Upper lobe of right lung (tissue), 1 donor: ENCODE measurements at regions not wholly inside any gene's neighbourhood (a gene's known extent, or its start where the extent isn't known, plus 50 kb on each side); places are given as distances from the start of the nearest gene placed in this dataset.

Experiments
- ATAC-seq: fragments of 200-7000 bp; cut with Tn5 transposase; one replicate; pipeline ENCODE4 v1.9.1; 2020; ENCODE audit warnings: mild to moderate bottlenecking, moderate library complexity
- DNase-seq: peaks from one replicate; pipeline ENCODE4 v3.0.0-alpha.2; 2020
- H3K27ac ChIP-seq: fragments of 200-600 bp; one replicate; pipeline ENCODE4 v1.8.0; 2022
- H3K27me3 ChIP-seq: fragments of 200-600 bp; one replicate; pipeline ENCODE4 v1.8.0; 2022; ENCODE audit warnings: mild to moderate bottlenecking
- H3K36me3 ChIP-seq: fragments of 200-600 bp; one replicate; pipeline ENCODE4 v1.8.0; 2022
- H3K4me1 ChIP-seq: fragments of 200-600 bp; one replicate; pipeline ENCODE4 v1.8.0; 2022
- H3K4me3 ChIP-seq: fragments of 200-600 bp; one replicate; pipeline ENCODE4 v1.8.0; 2022; ENCODE audit warnings: mild to moderate bottlenecking
- H3K9me3 ChIP-seq: fragments of 200-600 bp; one replicate; pipeline ENCODE4 v1.8.0; 2022
- CTCF ChIP-seq: fragments of 200-600 bp; IDR thresholded peaks from one replicate; pipeline ENCODE4 v1.8.0; 2022; ENCODE audit warnings: antibody characterized with exemption
- intact Hi-C: fragments of 100-400 bp; cut with DNase I; formaldehyde crosslinking; loops from one replicate; pipeline ENCODE4 v1.11.0; 2022
- donor health status: DM: no; HTN: yes; CAD: no; lungs with severe emphysema.

- no peak overlapping the region for H3K27ac ChIP-seq
- H3K9me3 ChIP-seq, result no peaks in the 10 kb centered on the region
- no peaks in the 10 kb centered on the region for H3K36me3 ChIP-seq
- no peak overlapping the region for H3K4me3 ChIP-seq
- no peaks in the 10 kb centered on the region for H3K27me3 ChIP-seq
- no peak for DNase-seq
- no peak for ATAC-seq
- TF ChIP-seq CTCF, result no peak
- intact Hi-C loops, result no loop called here
- no peaks in the 10 kb centered on the region for H3K4me1 ChIP-seq
Observed at GRCh38 chr11:21838427-21838826, 354.5 kb upstream of the ANO5 start.

- H3K4me3 ChIP-seq, result no peak overlapping the region
- no peaks in the 10 kb centered on the region for H3K36me3 ChIP-seq
- H3K9me3 ChIP-seq, result no peaks in the 10 kb centered on the region
- intact Hi-C loops, result no loop called here
- no peak overlapping the region for H3K27ac ChIP-seq
- TF ChIP-seq CTCF, result no peak
- no peaks in the 10 kb centered on the region for H3K4me1 ChIP-seq
- H3K27me3 ChIP-seq, result no peaks in the 10 kb centered on the region
- no peak for DNase-seq
- no peak for ATAC-seq
Observed at GRCh38 chr11:21839796-21840195, 353.1 kb upstream of the ANO5 start.

GRCh38 chr11:21861314-21861713 lies 331.6 kb upstream of the ANO5 start:
- H3K9me3 ChIP-seq, result no peaks in the 10 kb centered on the region
- TF ChIP-seq CTCF, result no peak
- H3K4me1 ChIP-seq, result no peaks in the 10 kb centered on the region
- H3K27ac ChIP-seq, result no peak overlapping the region
- ATAC-seq (no peak), DNase-seq (no peak)
- H3K27me3 ChIP-seq, result no peaks in the 10 kb centered on the region
- H3K36me3 ChIP-seq, result no peaks in the 10 kb centered on the region
- H3K4me3 ChIP-seq, result no peak overlapping the region
- intact Hi-C loops, result no loop called here

- no peak overlapping the region for H3K4me3 ChIP-seq
- intact Hi-C loops, result no loop called here
- ATAC-seq, result no peak
- no peaks in the 10 kb centered on the region for H3K36me3 ChIP-seq
- TF ChIP-seq CTCF, result no peak
- no peak for DNase-seq
- H3K4me1 ChIP-seq, result no peaks in the 10 kb centered on the region
- H3K27me3 ChIP-seq, result no peaks in the 10 kb centered on the region
- H3K9me3 ChIP-seq, result no peaks in the 10 kb centered on the region
- no peak overlapping the region for H3K27ac ChIP-seq
Observed at GRCh38 chr11:21865541-21865940, 327.3 kb upstream of the ANO5 start.

- no peak for TF ChIP-seq CTCF
Observed at GRCh38 chr11:21866781-21867180, 326.1 kb upstream of the ANO5 start.

GRCh38 chr11:21877151-21877550 lies 315.7 kb upstream of the ANO5 start:
- ATAC-seq, result no peak
- intact Hi-C loops, result no loop called here
- no peak for DNase-seq

More at GRCh38 chr11:21866781-21867180, 326.1 kb upstream of the ANO5 start:
- DNase-seq, result no peak
- intact Hi-C loops, result no loop called here
- Histone ChIP-seq H3K9me3 (no peaks in the 10 kb centered on the region), H3K36me3 (no peaks in the 10 kb centered on the region), H3K4me3 (no peak overlapping the region), H3K27me3 (no peaks in the 10 kb centered on the region), H3K27ac (no peak overlapping the region), H3K4me1 (no peaks in the 10 kb centered on the region)
- no peak for ATAC-seq

More at GRCh38 chr11:21877151-21877550, 315.7 kb upstream of the ANO5 start:
- no peaks in the 10 kb centered on the region for H3K9me3 ChIP-seq
- H3K27ac ChIP-seq, result no peak overlapping the region
- H3K4me3 ChIP-seq, result no peak overlapping the region
- no peaks in the 10 kb centered on the region for H3K4me1 ChIP-seq
- TF ChIP-seq CTCF, result no peak
- no peaks in the 10 kb centered on the region for H3K36me3 ChIP-seq
- H3K27me3 ChIP-seq, result no peaks in the 10 kb centered on the region
